ENCODE measurements at regions not wholly inside any gene's neighbourhood (a gene's known extent, or its start where the extent isn't known, plus 50 kb on each side); places are given as distances from the start of the nearest gene placed in this dataset.

DNA sequence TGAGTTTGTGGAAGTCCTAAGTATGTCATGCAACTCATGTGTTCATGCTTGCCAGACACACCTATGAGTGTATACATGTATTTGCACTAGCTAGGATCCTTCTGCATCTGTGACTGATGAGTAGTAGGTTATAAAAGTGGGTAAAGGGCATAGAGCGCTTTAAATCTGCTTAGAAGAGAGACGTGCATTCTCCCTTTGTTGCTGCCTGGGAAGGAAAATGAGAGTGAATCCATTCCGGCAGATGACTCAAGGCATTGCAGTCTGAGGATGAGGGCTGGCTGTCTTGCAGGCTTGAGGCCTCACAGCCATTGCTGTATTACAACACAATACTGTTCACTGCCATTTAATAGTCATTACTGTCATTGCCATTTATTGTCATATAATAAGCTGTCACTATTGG is 120.8 kb upstream of the UMPS start:
- Histone ChIP-seq H3K27ac (ENCODE audit: low read depth, low read length) (no peak overlapping the region), H3K36me3 (ENCODE audit: low read length) (no peaks in the 10 kb centered on the region), H3F3A (ENCODE audit: insufficient read depth) (no peaks in the 10 kb centered on the region), H3K9me3 (ENCODE audit: insufficient read depth, low read length) (no peaks in the 10 kb centered on the region), H3K9me2 (replicated peaks; ENCODE audit: insufficient read depth, low read length) (no peaks in the 10 kb centered on the region), H3K9ac (ENCODE audit: low read length) (no peak overlapping the region), H2AFZ (ENCODE audit: low read depth, low read length, severe bottlenecking) (no peak overlapping the region), H3K79me2 (ENCODE audit: insufficient read depth, low read length) (no peaks in the 10 kb centered on the region), H3K4me3 (ENCODE audit: insufficient read depth, low read length, poor library complexity, severe bottlenecking) (no peak overlapping the region), H4K20me1 (ENCODE audit: low read depth, low read length) (no peaks in the 10 kb centered on the region), H3K4me2 (ENCODE audit: low read depth, low read length, poor library complexity, severe bottlenecking) (no peak overlapping the region), H3K27me3 (ENCODE audit: low read length) (no peaks in the 10 kb centered on the region)
- no peak for TF ChIP-seq EZH2phosphoT487 (conservative IDR thresholded peaks at IDR 0.05; ENCODE audit: low read length)
- TF ChIP-seq CTCF (IDR thresholded peaks at IDR 0.05; ENCODE audit: insufficient read depth, low read length, poor library complexity, severe bottlenecking) = no peak

GRCh38 chr3:124610130-124610529 is 120.1 kb upstream of the UMPS start:
- Histone ChIP-seq H3K9me2 (replicated peaks; ENCODE audit: insufficient read depth, low read length) (no peaks in the 10 kb centered on the region), H3K4me2 (ENCODE audit: low read depth, low read length, poor library complexity, severe bottlenecking) (no peak overlapping the region), H3K4me3 (ENCODE audit: insufficient read depth, low read length, poor library complexity, severe bottlenecking) (no peak overlapping the region), H3K27me3 (ENCODE audit: low read length) (no peaks in the 10 kb centered on the region), H4K20me1 (ENCODE audit: low read depth, low read length) (no peaks in the 10 kb centered on the region), H3K36me3 (ENCODE audit: low read length) (no peaks in the 10 kb centered on the region), H3K9me3 (ENCODE audit: insufficient read depth, low read length) (no peaks in the 10 kb centered on the region), H3K79me2 (ENCODE audit: insufficient read depth, low read length) (no peaks in the 10 kb centered on the region), H3F3A (ENCODE audit: insufficient read depth) (no peaks in the 10 kb centered on the region), H3K9ac (ENCODE audit: low read length) (no peak overlapping the region), H3K27ac (ENCODE audit: low read depth, low read length) (no peak overlapping the region), H2AFZ (ENCODE audit: low read depth, low read length, severe bottlenecking) (no peak overlapping the region)
- TF ChIP-seq CTCF (IDR thresholded peaks at IDR 0.05; ENCODE audit: insufficient read depth, low read length, poor library complexity, severe bottlenecking) (no peak), EZH2phosphoT487 (conservative IDR thresholded peaks at IDR 0.05; ENCODE audit: low read length) (no peak)

DNA sequence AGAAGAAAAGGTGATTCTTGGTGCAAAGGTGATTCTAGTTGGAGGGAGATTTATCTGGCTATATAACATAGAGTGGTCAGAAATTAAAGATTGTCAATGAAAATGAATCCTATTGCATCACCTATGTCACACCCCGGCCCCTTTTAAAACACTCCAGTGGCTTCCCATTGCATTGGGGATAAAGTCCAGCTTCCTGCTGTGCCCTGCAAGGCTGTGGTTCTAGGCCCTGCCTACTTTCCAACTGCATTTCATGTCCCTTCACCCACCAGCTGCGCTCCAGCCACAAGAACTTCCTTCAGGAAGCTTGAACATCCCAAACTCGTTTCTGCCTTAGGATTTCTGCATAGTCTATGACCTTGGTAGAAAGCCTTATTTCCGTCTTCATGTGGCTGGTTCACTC is 118.7 kb upstream of the UMPS start:
- H2AFZ ChIP-seq (ENCODE audit: low read depth, low read length, severe bottlenecking) = no peak overlapping the region
- H3K27ac ChIP-seq (ENCODE audit: low read depth, low read length) = no peak overlapping the region
- no peaks in the 10 kb centered on the region for H3K27me3 ChIP-seq (ENCODE audit: low read length)
- no peaks in the 10 kb centered on the region for H3F3A ChIP-seq (ENCODE audit: insufficient read depth)
- H3K9me3 ChIP-seq (ENCODE audit: insufficient read depth, low read length) = no peaks in the 10 kb centered on the region
- no peaks in the 10 kb centered on the region for H4K20me1 ChIP-seq (ENCODE audit: low read depth, low read length)
- H3K9ac ChIP-seq (ENCODE audit: low read length) = no peak overlapping the region
- H3K4me2 ChIP-seq (ENCODE audit: low read depth, low read length, poor library complexity, severe bottlenecking) = no peak overlapping the region
- H3K4me3 ChIP-seq (ENCODE audit: insufficient read depth, low read length, poor library complexity, severe bottlenecking) = no peak overlapping the region
- no peak for TF ChIP-seq EZH2phosphoT487 (conservative IDR thresholded peaks at IDR 0.05; ENCODE audit: low read length)
- no peak for TF ChIP-seq CTCF (IDR thresholded peaks at IDR 0.05; ENCODE audit: insufficient read depth, low read length, poor library complexity, severe bottlenecking)
- H3K36me3 ChIP-seq (ENCODE audit: low read length) = no peaks in the 10 kb centered on the region
- no peaks in the 10 kb centered on the region for H3K79me2 ChIP-seq (ENCODE audit: insufficient read depth, low read length)
- H3K9me2 ChIP-seq (replicated peaks; ENCODE audit: insufficient read depth, low read length) = no peaks in the 10 kb centered on the region

Measured in SU-DHL-6 (cell line).